Kasumi-1 (cell line): ENCODE measurements at regions not wholly inside any gene's neighbourhood (a gene's known extent, or its start where the extent isn't known, plus 50 kb on each side); places are given as distances from the start of the nearest gene placed in this dataset.

Experiments
- DNase-seq, 2 experiments: peaks; one replicate each; lab custom pipeline; 2025; lab: John Stamatoyannopoulos, UW

DNA sequence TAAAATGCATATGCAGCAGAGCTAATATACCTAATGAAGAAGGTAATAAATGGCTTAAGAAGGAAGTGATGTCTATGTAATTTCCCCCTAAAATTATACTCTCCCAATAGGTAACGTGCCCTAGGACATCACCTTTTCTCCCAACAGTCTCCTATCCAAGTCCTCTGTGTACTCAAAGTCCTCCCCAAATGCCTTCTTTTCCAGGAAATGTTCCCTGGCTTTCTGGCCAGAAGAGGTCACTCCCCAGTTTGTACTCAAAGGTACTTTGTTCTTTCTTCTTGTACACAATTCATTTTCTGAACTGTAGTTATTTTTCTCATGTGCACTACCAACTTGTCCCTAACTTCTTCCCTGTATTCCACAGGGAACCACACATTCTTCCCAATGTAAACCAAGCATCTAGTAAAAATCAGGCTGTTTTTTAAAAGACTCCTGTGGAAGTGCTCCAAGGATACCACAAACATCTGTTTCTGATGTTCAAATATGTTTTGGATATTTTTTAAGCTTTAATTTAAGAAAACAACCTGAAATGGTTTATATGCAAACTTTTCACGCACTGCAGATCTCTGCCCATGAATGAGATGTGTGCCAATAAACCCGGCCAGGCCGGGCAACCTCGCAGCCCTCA lies 262.3 kb upstream of the KLF14 start:
- DNase-seq: no peak

DNA sequence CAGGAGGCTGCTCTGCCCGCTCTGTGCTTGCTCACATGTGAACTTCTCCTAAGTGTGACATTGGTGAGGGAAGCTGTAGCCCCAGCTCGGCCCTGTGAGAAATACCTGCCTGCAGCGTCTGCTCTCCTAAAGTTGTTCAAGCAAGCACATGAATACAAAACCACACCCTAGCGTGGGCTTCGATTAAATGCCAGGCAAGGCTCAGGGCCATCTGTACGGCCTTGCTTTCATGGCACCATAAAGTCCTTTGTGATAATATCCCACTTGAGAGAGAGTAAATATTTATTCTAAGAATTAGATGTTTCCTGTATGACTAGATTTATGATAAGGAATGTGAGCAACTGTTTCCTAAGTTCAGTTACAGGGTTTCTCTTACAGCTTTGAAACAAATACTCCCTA lies 262.8 kb upstream of the KLF14 start:
- no peak for DNase-seq

GRCh38 chr7:130998993-130999602 lies 265.1 kb upstream of the KLF14 start:
- no peak for DNase-seq

GRCh38 chr7:130999926-131000325 lies 265.9 kb upstream of the KLF14 start:
- DNase-seq: no peak

DNA sequence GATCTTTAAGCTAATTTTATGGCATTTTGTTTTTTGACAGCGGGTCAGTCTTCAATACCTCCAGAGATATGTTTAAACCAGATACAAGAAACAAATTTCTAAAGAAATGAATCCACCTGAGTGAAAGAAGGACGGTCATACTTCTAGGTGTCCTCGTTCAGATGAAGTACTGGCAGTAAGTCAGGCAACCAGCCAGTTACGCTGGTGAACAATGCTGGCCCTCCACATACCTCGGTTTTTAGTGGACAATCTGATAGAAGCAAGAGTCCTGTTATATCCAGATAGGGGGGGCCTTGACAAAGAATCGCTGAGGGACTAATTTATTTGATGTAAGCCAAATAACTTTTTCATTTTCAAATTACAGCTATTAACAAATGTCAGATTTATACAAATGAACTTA lies 266.4 kb upstream of the KLF14 start:
- no peak for DNase-seq

DNA sequence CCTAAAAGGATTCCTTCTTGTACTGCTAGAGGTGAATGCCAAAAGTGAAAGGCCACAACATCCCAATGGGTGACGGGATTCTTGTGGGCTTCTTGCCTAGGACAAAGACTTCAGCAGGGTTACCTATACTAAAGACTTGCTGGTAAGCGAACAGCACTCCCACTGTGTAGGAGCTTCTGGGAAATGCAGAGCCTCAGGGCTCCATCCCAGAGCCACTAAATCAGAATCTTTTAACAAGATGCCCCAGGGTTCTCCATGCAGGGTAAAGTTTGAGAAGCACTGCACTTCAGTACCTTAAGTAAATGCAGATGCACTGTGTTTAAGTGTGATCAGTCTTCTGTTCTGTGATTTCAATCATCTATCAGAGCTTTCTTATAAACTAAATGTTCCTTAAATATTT lies 266.9 kb upstream of the KLF14 start:
- no peak for DNase-seq

DNA sequence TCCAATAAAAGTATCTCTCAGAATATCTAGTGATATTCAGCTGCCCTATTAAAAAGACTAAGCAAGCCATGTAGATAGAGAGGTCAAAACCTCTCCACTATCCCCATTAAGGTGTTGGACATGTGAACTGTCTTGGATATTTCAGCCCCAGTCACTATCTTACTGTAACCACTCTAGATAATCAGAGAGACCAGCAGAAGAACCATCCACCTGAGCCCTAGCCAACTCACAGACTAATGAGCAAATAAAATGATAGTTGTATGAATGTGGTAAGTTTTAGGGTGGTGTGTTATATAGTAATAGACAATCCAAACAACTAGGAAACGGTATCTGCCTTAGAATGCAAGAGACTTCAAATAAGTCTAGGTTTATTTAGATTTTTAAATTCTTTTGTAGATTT lies 268.6 kb upstream of the KLF14 start:
- DNase-seq: no peak

DNA sequence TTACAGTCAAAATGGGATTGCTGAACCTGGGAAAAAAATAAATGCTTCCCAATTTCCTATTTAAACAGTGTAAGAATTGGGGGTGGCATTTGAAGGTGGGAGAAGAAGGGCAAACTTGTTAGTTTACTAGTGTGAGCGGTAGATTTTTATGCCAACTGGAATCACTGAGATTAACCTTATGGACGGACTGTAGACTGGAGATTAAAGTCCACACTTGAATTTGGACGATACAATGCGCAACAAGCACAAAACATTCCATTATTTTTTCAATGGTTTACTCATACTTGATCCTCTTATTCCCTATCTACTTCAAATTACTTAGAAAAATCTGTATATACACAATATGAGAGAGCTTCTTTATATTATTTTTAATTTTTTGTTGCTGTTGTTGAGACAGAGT lies 269.6 kb upstream of the KLF14 start:
- DNase-seq: no peak

GRCh38 chr7:131004371-131004770 lies 270.4 kb upstream of the KLF14 start:
- peak; percentile 76 to 77 for DNase-seq

DNA sequence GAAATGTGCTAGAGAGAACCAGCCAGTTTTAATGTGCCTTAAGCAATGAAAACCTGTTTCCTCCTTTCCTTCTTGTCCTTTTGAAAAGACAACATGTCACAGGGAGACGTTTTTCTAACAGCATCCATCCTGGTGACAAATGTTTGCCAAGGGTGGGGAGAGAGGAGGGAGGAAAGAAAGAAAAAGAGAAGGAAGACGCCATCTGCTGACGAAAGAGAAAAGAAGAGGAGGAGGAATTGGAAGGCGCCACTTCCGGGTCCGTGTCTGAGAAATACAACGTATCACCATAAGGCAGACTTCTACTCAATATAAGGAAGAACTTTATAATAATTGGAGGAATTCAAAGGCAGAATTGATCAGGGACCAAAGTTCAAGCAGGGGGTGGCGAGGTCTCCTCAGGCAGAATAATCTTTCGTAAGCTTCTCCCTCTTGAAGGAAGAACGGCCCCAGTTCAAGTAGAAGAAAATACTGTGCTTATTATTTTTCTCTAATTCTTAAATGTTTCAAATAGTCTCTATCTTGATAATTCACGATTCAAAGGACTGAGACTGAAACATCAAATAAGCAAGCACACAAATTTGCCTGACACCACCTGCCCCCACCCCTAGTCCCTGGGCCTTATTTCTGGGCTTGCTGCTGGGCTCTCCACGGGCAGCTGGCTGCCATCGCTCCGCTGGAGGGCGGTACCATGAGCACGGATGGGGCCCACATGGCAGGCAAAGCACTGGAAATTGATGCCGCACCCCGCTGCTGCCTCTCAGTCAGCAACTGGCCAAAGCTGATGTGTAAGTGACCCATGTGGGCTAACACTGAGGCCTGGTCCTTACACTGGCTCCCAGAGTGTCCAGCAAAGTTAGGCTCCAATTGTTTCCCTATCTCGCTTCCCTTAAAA lies 273.7 kb upstream of the KLF14 start:
- peak; percentile 84 to 86 for DNase-seq

GRCh38 chr7:131008840-131009711 lies 275.1 kb upstream of the KLF14 start:
- no peak for DNase-seq

GRCh38 chr7:131010029-131010716 lies 276.2 kb upstream of the KLF14 start:
- DNase-seq: peak in 1 of 2 experiments; percentile 21

DNA sequence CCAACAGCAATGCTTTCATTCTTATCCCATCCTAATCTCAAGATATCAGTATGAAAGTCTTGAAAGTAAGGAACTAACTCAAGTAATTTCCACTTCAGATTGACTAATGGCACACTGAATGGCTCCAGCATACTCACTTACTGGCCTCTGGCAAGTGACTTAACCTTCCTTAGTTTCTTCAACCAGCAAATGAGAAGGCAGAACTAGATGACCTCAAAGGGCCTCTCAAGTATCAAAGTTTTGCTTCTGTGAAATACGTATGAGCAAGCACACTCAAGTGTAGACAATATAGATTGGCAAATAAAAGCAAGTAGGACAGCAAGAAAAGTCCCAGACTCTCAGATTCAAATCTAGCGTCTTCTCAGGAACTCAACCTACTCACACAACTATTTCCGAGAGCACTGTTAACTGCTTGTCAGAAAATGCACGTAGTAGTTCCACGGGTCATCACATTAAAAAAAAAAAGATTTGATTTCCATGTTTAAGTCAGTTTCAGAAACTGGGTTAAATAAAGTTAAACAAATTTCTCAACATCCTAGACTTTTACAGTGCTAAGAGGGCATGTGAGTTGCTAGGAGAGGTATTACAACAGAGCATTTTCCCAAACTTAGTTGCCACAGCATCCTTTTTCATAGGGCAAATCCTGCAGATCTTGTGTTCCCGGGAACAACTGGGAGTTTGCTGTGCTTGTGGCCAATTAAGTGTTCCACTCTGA lies 276.9 kb upstream of the KLF14 start:
- DNase-seq: peak; percentile 59 to 75

DNA sequence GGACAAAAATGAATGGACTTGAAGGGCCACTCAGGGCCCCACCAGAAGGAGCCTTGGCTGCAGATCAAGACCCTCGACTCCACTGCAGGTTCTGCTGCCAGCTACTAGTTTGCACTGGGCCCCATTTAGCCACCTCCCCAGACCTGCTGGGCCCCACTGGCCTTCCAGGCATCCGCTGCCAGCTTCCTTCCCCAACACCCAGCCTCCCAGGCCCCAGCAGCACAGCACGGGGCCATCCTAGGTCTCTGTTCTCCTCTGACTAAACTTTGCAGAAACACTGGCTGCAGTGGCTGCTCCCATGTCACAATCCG lies 277.4 kb upstream of the KLF14 start:
- DNase-seq: peak; percentile 82 to 85

- peak; percentile 49 to 64 for DNase-seq
Observed at GRCh38 chr7:131011976-131012375, 278.0 kb upstream of the KLF14 start.

GRCh38 chr7:131012477-131013031 lies 278.5 kb upstream of the KLF14 start:
- no peak for DNase-seq

DNA sequence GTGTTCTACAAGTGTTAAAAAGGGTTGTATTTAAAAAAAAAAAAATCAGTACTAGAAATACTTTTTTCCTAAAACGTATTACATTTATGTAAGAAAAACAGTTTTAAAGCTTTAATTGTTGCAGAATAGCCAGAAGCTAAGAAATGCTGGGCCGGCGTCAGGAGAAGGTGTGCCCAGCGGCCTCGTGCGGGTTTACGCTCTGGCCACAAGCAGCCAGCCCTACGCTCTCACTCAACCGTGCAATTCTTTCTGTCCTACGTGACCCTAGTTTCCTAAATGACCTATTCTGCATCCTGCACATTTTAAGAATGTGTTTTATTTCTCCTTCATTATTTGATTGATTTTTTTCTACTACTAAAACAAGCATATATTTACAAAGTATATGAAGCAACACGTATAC lies 279.7 kb upstream of the KLF14 start:
- DNase-seq: no peak

DNA sequence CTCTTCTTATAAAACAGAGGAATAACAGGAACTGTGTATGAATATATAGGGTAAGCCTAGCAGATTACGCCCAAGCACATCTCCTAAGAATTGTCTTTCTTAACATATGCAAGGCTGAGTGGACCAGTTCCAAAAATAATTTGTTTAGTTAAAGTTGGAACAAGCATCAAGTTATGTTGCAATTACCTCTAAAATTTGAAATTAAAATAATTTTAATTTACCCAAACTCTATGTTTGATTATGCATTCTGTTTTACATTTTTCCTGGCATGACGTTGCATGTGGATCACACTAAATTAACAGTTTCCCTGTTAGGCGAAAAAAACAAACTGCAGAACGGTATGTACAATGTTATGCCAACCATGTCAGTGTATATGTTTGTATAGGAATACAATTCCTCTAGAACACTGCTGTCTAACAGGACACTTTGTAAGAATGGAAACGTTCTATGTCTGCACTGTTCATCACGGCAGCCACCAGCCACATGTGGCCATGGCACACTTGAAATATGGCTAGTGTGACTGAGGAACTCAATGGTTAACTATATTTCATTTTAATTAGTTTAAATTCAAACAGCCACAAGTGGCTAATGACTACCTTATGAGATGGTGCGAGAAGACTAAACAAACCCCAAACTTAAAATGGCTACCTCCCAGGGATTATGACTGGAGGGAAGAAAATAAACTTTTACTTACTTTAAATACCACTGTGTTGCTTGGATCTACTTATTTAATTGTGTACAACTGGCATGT lies 281.1 kb upstream of the KLF14 start:
- no peak for DNase-seq

DNA sequence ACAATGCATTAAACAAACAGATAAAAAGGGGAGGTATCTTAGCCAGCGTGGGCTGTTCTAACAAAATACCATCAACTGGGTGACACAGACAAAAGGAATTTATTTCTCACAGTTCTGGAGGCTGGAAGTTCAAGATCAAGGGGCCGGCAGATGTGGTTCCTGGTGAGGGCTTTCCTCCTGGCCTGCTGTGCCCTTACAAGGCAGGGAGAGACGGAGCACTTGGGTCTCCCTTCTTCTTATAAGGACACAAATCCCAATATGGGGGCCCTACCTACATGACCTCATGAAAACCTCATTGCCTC lies 281.6 kb upstream of the KLF14 start:
- no peak for DNase-seq

DNA sequence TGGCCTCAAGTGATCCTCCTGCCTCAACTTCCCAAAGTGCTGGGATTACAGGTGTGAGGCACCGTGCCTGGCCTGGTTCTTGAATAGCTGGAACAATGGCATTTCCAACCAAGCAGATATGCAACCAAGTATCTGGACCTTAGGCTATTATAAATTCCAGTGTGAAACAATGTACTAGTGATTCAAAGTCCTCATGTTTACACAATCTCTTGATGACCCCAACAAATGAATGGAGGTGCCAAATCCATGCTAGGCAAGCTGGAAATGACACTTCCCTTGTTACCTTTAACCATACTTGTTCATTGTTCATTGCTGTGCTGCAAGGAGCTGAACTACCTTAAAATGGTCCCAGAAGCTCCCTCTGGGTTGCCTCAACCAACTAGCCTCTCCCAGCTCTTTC lies 282.2 kb upstream of the KLF14 start:
- DNase-seq: no peak
